Muscle of leg (tissue), 3 donors: ENCODE measurements at regions not wholly inside any gene's neighbourhood (a gene's known extent, or its start where the extent isn't known, plus 50 kb on each side); places are given as distances from the start of the nearest gene placed in this dataset.
"Not testable (repeated sequence)": the region's sequence is repeated elsewhere in the genome, so short reads cannot be mapped to it uniquely, and the experiment has no call there.

Experiments used
- DNase-seq: peaks from one replicate; pipeline ENCODE4 v3.0.0; 2013
- H3K27ac ChIP-seq: one replicate; pipeline ENCODE4 v1.5.1; 2013; ENCODE audit warnings: mild to moderate bottlenecking, low read length, control low read depth
- H3K27me3 ChIP-seq: one replicate; pipeline ENCODE4 v1.6.1; 2013; ENCODE audit warnings: low read length; ENCODE audit not compliant: control insufficient read depth, insufficient read depth
- H3K36me3 ChIP-seq: one replicate; pipeline ENCODE4 v1.6.1; 2013; ENCODE audit warnings: low read length; ENCODE audit not compliant: control insufficient read depth, insufficient read depth
- H3K4me1 ChIP-seq: one replicate; pipeline ENCODE4 v1.6.1; 2013; ENCODE audit warnings: low read length; ENCODE audit not compliant: control insufficient read depth, insufficient read depth
- H3K4me3 ChIP-seq: one replicate; pipeline ENCODE4 v1.5.1; 2013; ENCODE audit warnings: low read length, control low read depth
- H3K9me3 ChIP-seq: replicated peaks from 2 replicates; pipeline ENCODE4 v1.6.1; 2013; ENCODE audit warnings: low read depth, low read length; ENCODE audit not compliant: control insufficient read depth
- WGBS: methylation state at CpG from one replicate; pipeline ENCODE4 v1.1.5; 2013; ENCODE audit warnings: missing lambda C conversion rate; ENCODE audit not compliant: insufficient coverage; 5-methylcytosine and 5-hydroxymethylcytosine counted together

DNA sequence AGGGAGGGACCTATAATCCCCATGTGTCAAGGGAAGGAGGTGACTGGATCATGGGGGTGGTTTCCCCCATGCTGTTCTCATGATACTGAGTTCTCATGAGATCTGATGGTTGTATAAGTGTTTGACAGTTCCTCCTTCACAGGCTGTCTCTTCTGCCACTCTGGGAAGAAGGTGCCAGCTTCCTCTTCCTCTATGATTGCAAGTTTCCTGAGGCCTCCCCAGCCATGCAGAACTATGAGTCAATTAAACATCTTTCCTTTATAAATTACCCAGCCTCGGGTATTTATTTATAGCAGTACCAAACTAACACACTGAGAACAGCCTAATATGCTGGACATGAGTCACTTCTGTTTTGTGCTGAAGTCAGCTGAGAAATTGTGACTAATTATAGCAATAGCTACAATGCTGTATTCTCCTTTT lies 656.9 kb upstream of the CPEB2 start:
- H3K9me3 ChIP-seq = no peaks in the 10 kb centered on the region
- no peaks in the 10 kb centered on the region for H3K4me1 ChIP-seq
- no peak overlapping the region for H3K4me3 ChIP-seq
- no peaks in the 10 kb centered on the region for H3K36me3 ChIP-seq
- no CpG with 5 or more reads among the region's 1 CpG for WGBS
- H3K27me3 ChIP-seq = no peaks in the 10 kb centered on the region
- H3K27ac ChIP-seq = no peak overlapping the region
- peak; percentile 12 for DNase-seq

DNA sequence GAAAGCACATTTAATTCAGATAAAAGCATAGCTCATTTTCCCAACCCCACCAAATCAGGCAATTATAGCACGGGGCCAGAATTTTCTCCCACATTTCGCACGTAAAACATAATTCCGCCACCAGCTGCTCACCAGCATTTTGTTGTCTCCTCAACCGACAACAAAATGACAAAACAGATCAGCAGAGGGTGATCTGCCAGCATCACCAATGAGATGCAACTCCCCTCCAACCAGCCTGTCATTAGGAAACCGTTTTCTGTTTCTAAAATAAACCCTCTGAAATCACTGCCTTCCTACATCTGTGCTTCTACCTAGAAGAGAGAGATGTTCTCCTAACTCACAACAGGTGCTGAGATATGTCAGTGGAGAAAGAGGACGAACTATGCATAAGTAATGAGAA lies 654.8 kb upstream of the CPEB2 start:
- Histone ChIP-seq H3K4me1 (no peaks in the 10 kb centered on the region), H3K27me3 (no peaks in the 10 kb centered on the region), H3K36me3 (no peaks in the 10 kb centered on the region), H3K9me3 (no peaks in the 10 kb centered on the region), H3K27ac (no peak overlapping the region), H3K4me3 (no peak overlapping the region)
- DNase-seq = no peak
- 62% methylated on average over 6 of the region's 7 CpGs for WGBS

DNA sequence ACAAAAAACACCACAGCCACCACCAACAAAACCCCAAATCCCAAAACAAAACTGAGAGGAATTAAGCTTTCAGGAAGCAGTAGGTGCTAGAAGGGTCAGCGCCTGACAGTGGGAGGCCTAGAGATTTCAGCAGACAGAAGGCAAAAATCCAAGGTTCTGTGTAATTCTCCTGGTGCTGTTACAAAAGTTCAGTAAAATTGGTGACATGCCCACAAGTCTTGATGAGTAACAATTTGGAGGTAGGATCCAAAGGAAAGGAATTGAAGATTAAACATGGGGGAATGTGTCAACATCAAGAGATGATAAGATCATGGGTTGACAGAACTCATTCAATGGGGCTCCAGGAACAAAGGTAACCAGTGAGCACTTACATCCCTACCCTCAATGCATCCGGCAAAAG lies 653.8 kb upstream of the CPEB2 start:
- no peak overlapping the region for H3K27ac ChIP-seq
- no peaks in the 10 kb centered on the region for H3K9me3 ChIP-seq
- no peaks in the 10 kb centered on the region for H3K36me3 ChIP-seq
- no peak for DNase-seq
- no peak overlapping the region for H3K4me3 ChIP-seq
- H3K27me3 ChIP-seq = no peaks in the 10 kb centered on the region
- H3K4me1 ChIP-seq = no peaks in the 10 kb centered on the region
- 89% methylated on average over 1 of the region's 2 CpGs for WGBS

DNA sequence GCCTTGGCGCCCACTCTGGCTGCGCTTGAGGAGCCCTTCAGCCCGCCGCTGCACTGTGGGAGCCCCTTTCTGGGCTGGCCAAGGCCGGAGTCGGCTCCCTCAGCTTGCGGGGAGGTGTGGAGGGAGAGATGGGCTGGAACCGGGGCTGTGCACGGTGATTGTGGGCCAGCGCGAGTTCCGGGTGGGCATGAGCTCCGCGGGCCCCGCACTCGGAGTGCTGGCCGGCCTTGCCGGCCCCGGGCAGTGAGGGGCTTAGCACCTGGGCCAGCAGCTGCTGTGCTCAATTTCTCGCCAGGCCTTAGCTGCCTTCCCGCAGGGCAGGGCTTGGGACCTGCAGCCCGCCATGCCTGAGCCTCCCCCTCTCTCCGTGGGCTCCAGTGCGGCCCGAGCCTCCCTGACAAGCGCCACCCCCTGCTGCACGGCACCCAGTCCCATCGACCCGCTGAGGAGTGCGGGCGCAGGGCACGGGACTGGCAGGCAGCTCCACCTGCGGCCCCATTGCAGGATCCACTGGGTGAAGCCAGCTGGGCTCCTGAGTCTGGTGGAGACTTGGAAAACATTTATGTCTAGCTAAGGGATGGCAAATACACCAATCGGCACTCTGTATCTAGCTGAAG lies 643.6 kb upstream of the CPEB2 start:
- not testable (repeated sequence) for H3K4me3 ChIP-seq, H3K4me1 ChIP-seq, H3K36me3 ChIP-seq, H3K27ac ChIP-seq, DNase-seq, H3K27me3 ChIP-seq, H3K9me3 ChIP-seq
- WGBS = 96% methylated on average over 32 of the region's 34 CpGs

DNA sequence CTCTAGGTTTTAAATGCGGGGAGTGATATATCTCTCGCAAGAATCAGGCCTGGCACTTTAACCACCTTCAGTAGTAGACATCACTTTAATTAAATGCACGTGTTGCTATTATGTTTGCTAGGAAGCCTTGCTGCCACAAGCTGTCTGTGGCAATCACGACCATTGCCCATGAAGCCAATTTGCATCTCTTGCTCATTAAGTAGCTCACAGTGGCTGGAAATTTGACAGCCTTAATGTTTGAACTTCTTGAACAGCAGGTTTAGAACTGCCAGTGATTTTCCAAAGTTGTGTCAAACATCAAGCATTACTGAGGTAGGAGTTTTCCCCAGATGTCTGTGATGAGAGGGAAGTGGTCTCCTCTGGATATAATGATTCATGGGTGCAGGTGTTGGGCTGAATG lies 642.3 kb upstream of the CPEB2 start:
- Histone ChIP-seq H3K4me1 (no peaks in the 10 kb centered on the region), H3K36me3 (no peaks in the 10 kb centered on the region), H3K9me3 (no peaks in the 10 kb centered on the region), H3K4me3 (no peak overlapping the region), H3K27ac (no peak overlapping the region), H3K27me3 (no peaks in the 10 kb centered on the region)
- 22% methylated on average over 1 of the region's 4 CpGs for WGBS
- no peak for DNase-seq

DNA sequence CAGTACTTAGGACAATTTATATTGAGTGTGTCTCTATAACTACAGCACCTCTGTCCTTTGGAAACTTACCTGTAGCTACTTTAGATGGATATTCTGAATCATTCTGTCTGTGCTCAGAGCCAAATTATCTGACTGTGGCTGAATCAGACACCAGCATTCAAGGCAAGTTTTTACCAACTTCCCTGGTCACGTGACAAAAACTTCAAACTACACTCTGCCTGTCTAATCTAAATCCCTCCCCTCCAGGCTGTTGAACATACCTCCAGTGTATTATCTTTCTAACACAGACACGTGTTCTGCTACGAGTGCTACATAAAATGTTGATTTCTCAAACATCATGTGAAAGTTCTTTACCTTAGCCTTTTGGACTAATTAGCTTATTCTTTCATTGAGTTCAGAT lies 641.2 kb upstream of the CPEB2 start:
- H3K27me3 ChIP-seq = no peaks in the 10 kb centered on the region
- WGBS = 77% methylated on average over 1 of the region's 3 CpGs
- H3K4me1 ChIP-seq = no peaks in the 10 kb centered on the region
- DNase-seq = no peak
- H3K27ac ChIP-seq = no peak overlapping the region
- no peaks in the 10 kb centered on the region for H3K36me3 ChIP-seq
- no peak overlapping the region for H3K4me3 ChIP-seq
- no peaks in the 10 kb centered on the region for H3K9me3 ChIP-seq

DNA sequence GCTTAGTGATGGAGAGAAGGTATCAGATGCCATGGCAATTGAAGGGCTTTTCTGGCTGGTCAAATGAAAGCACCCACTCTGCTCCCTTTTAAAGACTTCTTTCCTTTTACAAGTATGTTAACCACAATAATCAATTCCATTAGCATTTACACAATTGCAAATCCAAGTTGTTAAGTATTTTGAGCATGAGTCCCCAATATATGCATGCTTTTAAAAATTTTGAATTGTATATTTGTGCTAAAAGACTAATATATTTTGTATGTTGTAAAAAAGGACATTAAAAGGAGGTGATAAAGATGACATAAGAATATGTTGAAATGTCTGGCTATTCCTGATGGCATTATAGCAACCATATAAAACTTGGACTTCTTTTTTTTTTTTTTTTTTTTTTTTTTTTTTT lies 639.9 kb upstream of the CPEB2 start:
- Histone ChIP-seq H3K36me3 (no peaks in the 10 kb centered on the region), H3K9me3 (no peaks in the 10 kb centered on the region), H3K4me1 (no peaks in the 10 kb centered on the region), H3K27ac (no peak overlapping the region), H3K27me3 (no peaks in the 10 kb centered on the region), H3K4me3 (no peak overlapping the region)
- DNase-seq = no peak

DNA sequence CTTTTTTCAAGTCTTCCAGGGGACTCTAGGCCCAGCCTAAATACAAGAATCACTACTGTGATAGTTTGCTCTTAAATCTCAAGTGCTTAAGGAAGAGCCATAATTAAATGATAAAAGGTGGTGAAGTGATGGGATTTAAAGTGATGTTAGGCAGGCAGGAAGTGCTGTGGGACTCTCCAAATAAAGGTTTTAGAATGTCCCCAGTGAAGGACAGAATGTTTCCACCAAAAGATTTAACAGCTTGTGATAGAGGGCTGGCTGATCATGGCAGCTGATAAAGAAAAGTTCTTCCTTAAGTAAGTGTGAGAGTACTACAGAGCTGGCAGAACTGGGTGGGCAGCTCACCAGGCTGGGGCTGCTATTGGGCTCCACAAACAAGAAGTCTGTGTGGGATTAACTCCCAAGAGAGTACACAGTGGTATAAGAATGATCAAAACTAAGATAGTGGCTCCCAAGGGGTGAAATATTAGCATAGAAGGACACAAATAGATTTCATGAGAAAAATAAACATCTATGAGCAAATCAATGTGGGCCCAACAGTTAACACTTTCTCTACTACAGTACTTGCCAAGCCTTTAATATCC lies 637.2 kb upstream of the CPEB2 start:
- Histone ChIP-seq H3K4me1 (no peaks in the 10 kb centered on the region), H3K9me3 (no peaks in the 10 kb centered on the region), H3K36me3 (no peaks in the 10 kb centered on the region), H3K27me3 (no peaks in the 10 kb centered on the region), H3K27ac (no peak overlapping the region), H3K4me3 (no peak overlapping the region)
- DNase-seq = no peak

DNA sequence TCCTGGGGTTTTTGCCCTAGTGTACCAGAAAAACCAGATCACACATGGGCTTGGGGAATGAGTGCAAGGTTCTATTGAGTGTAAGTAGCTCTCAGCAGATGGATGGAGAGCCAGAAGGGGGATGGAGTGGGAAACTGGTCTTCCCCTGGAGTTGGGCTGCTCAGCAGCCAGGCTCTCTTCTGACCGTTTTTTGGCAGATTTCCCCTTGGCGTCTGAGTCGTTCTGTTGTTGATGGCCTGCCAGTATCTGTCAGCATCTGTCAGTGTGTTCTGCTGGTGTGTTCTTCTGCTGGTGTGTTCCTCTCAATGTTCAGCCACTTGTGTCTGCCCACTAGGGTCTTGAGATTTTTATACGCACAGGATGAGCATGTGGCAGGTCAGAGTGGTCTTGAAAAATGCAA lies 633.9 kb upstream of the CPEB2 start:
- Histone ChIP-seq H3K36me3 (no peaks in the 10 kb centered on the region), H3K27me3 (no peaks in the 10 kb centered on the region), H3K4me3 (no peak overlapping the region), H3K9me3 (no peaks in the 10 kb centered on the region), H3K4me1 (no peaks in the 10 kb centered on the region), H3K27ac (no peak overlapping the region)
- peak; percentile 5 for DNase-seq
- WGBS = 0% methylated on average over 1 of the region's 4 CpGs

DNA sequence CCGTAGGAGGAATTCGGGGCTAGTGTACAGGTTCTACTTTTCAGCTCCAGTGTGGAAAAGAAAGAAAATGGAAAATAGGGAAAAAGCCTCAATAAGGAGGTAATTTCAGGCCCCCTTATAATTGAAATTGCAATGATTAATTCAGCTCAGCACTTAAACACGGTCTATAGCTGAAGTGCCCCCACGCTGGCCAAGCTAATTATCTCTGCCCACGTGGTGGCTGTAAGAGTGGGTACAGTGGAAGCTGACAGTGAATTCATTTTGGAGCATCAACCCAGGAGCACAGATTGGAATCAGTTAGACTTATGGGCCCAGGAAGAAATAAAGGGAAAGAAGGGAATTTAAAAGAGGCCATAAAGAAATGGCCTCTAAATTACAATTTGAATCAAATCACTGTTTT lies 631.1 kb upstream of the CPEB2 start:
- Histone ChIP-seq H3K4me3 (no peak overlapping the region), H3K27me3 (no peaks in the 10 kb centered on the region), H3K4me1 (no peaks in the 10 kb centered on the region), H3K9me3 (no peaks in the 10 kb centered on the region), H3K27ac (no peak overlapping the region), H3K36me3 (no peaks in the 10 kb centered on the region)
- 71% methylated on average over 4 of the region's 5 CpGs for WGBS
- DNase-seq = no peak

DNA sequence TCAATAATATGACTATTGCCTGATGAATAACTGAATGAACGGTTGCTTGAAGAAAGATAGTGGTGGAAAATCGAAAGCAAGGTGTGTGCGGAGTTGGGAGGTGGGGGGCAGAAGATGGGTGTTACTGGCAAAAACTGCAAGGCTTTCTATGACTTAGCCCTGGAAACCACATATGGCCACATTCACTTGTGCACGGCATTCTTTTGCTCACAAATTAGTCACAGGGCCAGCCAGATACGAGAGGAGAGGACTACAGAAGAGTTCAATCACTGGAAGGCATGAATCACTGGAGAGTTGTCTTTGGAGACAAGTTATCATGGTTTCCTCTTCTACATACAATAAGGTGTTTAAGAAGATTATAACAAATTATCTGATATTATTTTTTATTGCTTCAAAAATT lies 626.5 kb upstream of the CPEB2 start:
- no peak for DNase-seq
- Histone ChIP-seq H3K27me3 (no peaks in the 10 kb centered on the region), H3K4me1 (no peaks in the 10 kb centered on the region), H3K4me3 (no peak overlapping the region), H3K36me3 (no peaks in the 10 kb centered on the region), H3K27ac (no peak overlapping the region), H3K9me3 (no peaks in the 10 kb centered on the region)
- WGBS = 91% methylated on average over 3 of the region's 5 CpGs
